Muscle of leg (tissue), 3 donors: ENCODE measurements at regions not wholly inside any gene's neighbourhood (a gene's known extent, or its start where the extent isn't known, plus 50 kb on each side); places are given as distances from the start of the nearest gene placed in this dataset.

Source experiments
- DNase-seq: peaks from one replicate; pipeline ENCODE4 v3.0.0; 2013
- H3K27ac ChIP-seq: one replicate; pipeline ENCODE4 v1.5.1; 2013; ENCODE audit warnings: mild to moderate bottlenecking, low read length, control low read depth
- H3K27me3 ChIP-seq: one replicate; pipeline ENCODE4 v1.6.1; 2013; ENCODE audit warnings: low read length; ENCODE audit not compliant: control insufficient read depth, insufficient read depth
- H3K36me3 ChIP-seq: one replicate; pipeline ENCODE4 v1.6.1; 2013; ENCODE audit warnings: low read length; ENCODE audit not compliant: control insufficient read depth, insufficient read depth
- H3K4me1 ChIP-seq: one replicate; pipeline ENCODE4 v1.6.1; 2013; ENCODE audit warnings: low read length; ENCODE audit not compliant: control insufficient read depth, insufficient read depth
- H3K4me3 ChIP-seq: one replicate; pipeline ENCODE4 v1.5.1; 2013; ENCODE audit warnings: low read length, control low read depth
- H3K9me3 ChIP-seq: replicated peaks from 2 replicates; pipeline ENCODE4 v1.6.1; 2013; ENCODE audit warnings: low read depth, low read length; ENCODE audit not compliant: control insufficient read depth
- whole genome bisulfite sequencing: methylation state at CpG from one replicate; pipeline ENCODE4 v1.1.5; 2013; ENCODE audit warnings: missing lambda C conversion rate; ENCODE audit not compliant: insufficient coverage; 5-methylcytosine and 5-hydroxymethylcytosine counted together

- no peaks in the 10 kb centered on the region for H3K4me1 ChIP-seq
- WGBS: 50% methylated on average over 1 of the region's 8 CpGs
These were observed 280.6 kb downstream of the NR2F1-AS1 start for GRCh38 chr5:93300309-93300923.

GRCh38 chr5:93299681-93300308, 281.2 kb downstream of the NR2F1-AS1 start:
- no peak overlapping the region for H3K4me3 ChIP-seq
- no peaks in the 10 kb centered on the region for H3K4me1 ChIP-seq
- H3K27me3 ChIP-seq: no peaks in the 10 kb centered on the region
- no peak for DNase-seq
- H3K27ac ChIP-seq: no peak overlapping the region
- H3K36me3 ChIP-seq: no peaks in the 10 kb centered on the region
- no peaks in the 10 kb centered on the region for H3K9me3 ChIP-seq
- 59% methylated on average over 3 of the region's 6 CpGs for WGBS

More at GRCh38 chr5:93300309-93300923, 280.6 kb downstream of the NR2F1-AS1 start:
- no peaks in the 10 kb centered on the region for H3K9me3 ChIP-seq
- H3K36me3 ChIP-seq: no peaks in the 10 kb centered on the region
- H3K4me3 ChIP-seq: no peak overlapping the region
- no peak overlapping the region for H3K27ac ChIP-seq
- DNase-seq: no peak
- no peaks in the 10 kb centered on the region for H3K27me3 ChIP-seq

GRCh38 chr5:93297116-93297515, 283.9 kb downstream of the NR2F1-AS1 start:
- no peaks in the 10 kb centered on the region for H3K4me1 ChIP-seq
- no peaks in the 10 kb centered on the region for H3K27me3 ChIP-seq
- H3K27ac ChIP-seq: no peak overlapping the region
- no CpG with 5 or more reads among the region's 2 CpGs for WGBS
- H3K9me3 ChIP-seq: no peaks in the 10 kb centered on the region
- no peak overlapping the region for H3K4me3 ChIP-seq
- peak; percentile 57 for DNase-seq
- no peaks in the 10 kb centered on the region for H3K36me3 ChIP-seq

- no peak overlapping the region for H3K4me3 ChIP-seq
- DNase-seq: no peak
- no peaks in the 10 kb centered on the region for H3K27me3 ChIP-seq
- no peaks in the 10 kb centered on the region for H3K9me3 ChIP-seq
- no peak overlapping the region for H3K27ac ChIP-seq
- WGBS: 85% methylated on average over 1 of the region's 2 CpGs
- no peaks in the 10 kb centered on the region for H3K36me3 ChIP-seq
- H3K4me1 ChIP-seq: no peaks in the 10 kb centered on the region
These were observed 284.7 kb downstream of the NR2F1-AS1 start for GRCh38 chr5:93296338-93296737.

- Histone ChIP-seq H3K27ac (no peak overlapping the region), H3K27me3 (no peaks in the 10 kb centered on the region), H3K4me1 (no peaks in the 10 kb centered on the region), H3K9me3 (no peaks in the 10 kb centered on the region), H3K4me3 (no peak overlapping the region), H3K36me3 (no peaks in the 10 kb centered on the region)
- no CpG with 5 or more reads among the region's 1 CpG for WGBS
- DNase-seq: no peak
These were observed 286.0 kb downstream of the NR2F1-AS1 start for GRCh38 chr5:93294996-93295395.

GRCh38 chr5:93294199-93294598, 286.8 kb downstream of the NR2F1-AS1 start:
- no peak for DNase-seq
- Histone ChIP-seq H3K4me1 (no peaks in the 10 kb centered on the region), H3K36me3 (no peaks in the 10 kb centered on the region), H3K27me3 (no peaks in the 10 kb centered on the region), H3K4me3 (no peak overlapping the region), H3K27ac (no peak overlapping the region), H3K9me3 (no peaks in the 10 kb centered on the region)

- no peak for DNase-seq
- H3K27ac ChIP-seq: no peak overlapping the region
- no peaks in the 10 kb centered on the region for H3K36me3 ChIP-seq
- H3K27me3 ChIP-seq: no peaks in the 10 kb centered on the region
- no CpG with 5 or more reads among the region's 2 CpGs for WGBS
- no peaks in the 10 kb centered on the region for H3K4me1 ChIP-seq
- no peak overlapping the region for H3K4me3 ChIP-seq
- H3K9me3 ChIP-seq: peaks cover 7% of the 10 kb centered on the region
These were observed 291.1 kb downstream of the NR2F1-AS1 start for GRCh38 chr5:93289942-93290341.

GRCh38 chr5:93285461-93285860, 295.6 kb downstream of the NR2F1-AS1 start:
- Histone ChIP-seq H3K36me3 (no peaks in the 10 kb centered on the region), H3K27ac (no peak overlapping the region), H3K4me1 (no peaks in the 10 kb centered on the region), H3K27me3 (no peaks in the 10 kb centered on the region), H3K9me3 (peaks cover 7% of the 10 kb centered on the region), H3K4me3 (no peak overlapping the region)
- no CpG with 5 or more reads among the region's 1 CpG for WGBS
- no peak for DNase-seq

- Histone ChIP-seq H3K9me3 (peaks cover 7% of the 10 kb centered on the region), H3K27ac (no peak overlapping the region), H3K36me3 (no peaks in the 10 kb centered on the region), H3K27me3 (no peaks in the 10 kb centered on the region), H3K4me1 (no peaks in the 10 kb centered on the region), H3K4me3 (no peak overlapping the region)
- no peak for DNase-seq
- 40% methylated on average over 1 of the region's 4 CpGs for WGBS
These were observed 298.8 kb downstream of the NR2F1-AS1 start for GRCh38 chr5:93281980-93282772.

GRCh38 chr5:93280518-93280917, 300.5 kb downstream of the NR2F1-AS1 start:
- Histone ChIP-seq H3K4me1 (no peaks in the 10 kb centered on the region), H3K36me3 (no peaks in the 10 kb centered on the region), H3K27ac (no peak overlapping the region), H3K9me3 (no peaks in the 10 kb centered on the region), H3K4me3 (no peak overlapping the region), H3K27me3 (no peaks in the 10 kb centered on the region)
- no peak for DNase-seq
- no CpG with 5 or more reads among the region's 3 CpGs for WGBS
